GM10248 (cell line): ENCODE measurements at regions not wholly inside any gene's neighbourhood (a gene's known extent, or its start where the extent isn't known, plus 50 kb on each side); places are given as distances from the start of the nearest gene placed in this dataset.
"Not testable (repeated sequence)": the region's sequence is repeated elsewhere in the genome, so short reads cannot be mapped to it uniquely, and the experiment has no call there.

ENCODE experiments used
- CTCF ChIA-PET: fragments of 300-600 bp; sonication (Branson Sonifier 250); formaldehyde crosslinking; extraction: SDS; loops from one replicate; lab custom pipeline; 2021; ENCODE audit warnings: antibody characterized with exemption; lab: Yijun Ruan, JAX
- POLR2A ChIA-PET: fragments of 350-650 bp; sonication (Branson Sonifier 250); formaldehyde crosslinking; extraction: SDS; loops from one replicate; lab custom pipeline; 2020; ENCODE audit warnings: antibody characterized with exemption; lab: Yijun Ruan, JAX
- DNase-seq: peaks from one replicate; pipeline ENCODE4 v3.0.0; 2012; ENCODE audit errors: extremely low spot score
- CTCF ChIP-seq: IDR thresholded peaks from 2 replicates; pipeline ENCODE4 v1.5.1; 2012; ENCODE audit warnings: mild to moderate bottlenecking, low read depth; ENCODE audit errors: extremely low read depth, missing control alignments, control extremely low read depth

- no peak for DNase-seq
- ChIA-PET POLR2A (no interaction called here), CTCF (no interaction called here)
- TF ChIP-seq CTCF = no peak
Observed at GRCh38 chr14:25394791-25395391, 344.9 kb upstream of the STXBP6 start.

GRCh38 chr14:25394356-25394755 lies 344.4 kb upstream of the STXBP6 start:
- DNase-seq = no peak
- CTCF ChIA-PET = no interaction called here
- POLR2A ChIA-PET = no interaction called here
- no peak for TF ChIP-seq CTCF

- DNase-seq = no peak
- TF ChIP-seq CTCF = no peak
- POLR2A ChIA-PET = no interaction called here
- CTCF ChIA-PET = interaction anchor here (1.5 kb wide), 1 partner anchor 10 kb away, joined by 4 read pairs; no protein-coding TSS in a partner anchor
Observed at GRCh38 chr14:25389948-25390347, 340.0 kb upstream of the STXBP6 start.

- DNase-seq = no peak
- ChIA-PET CTCF (no interaction called here), POLR2A (no interaction called here)
- no peak for TF ChIP-seq CTCF
Observed at GRCh38 chr14:25381498-25381897, 331.6 kb upstream of the STXBP6 start.

GRCh38 chr14:25375639-25376038 lies 325.7 kb upstream of the STXBP6 start:
- no peak for DNase-seq
- ChIA-PET CTCF (no interaction called here), POLR2A (no interaction called here)
- no peak for TF ChIP-seq CTCF

- ChIA-PET POLR2A (no interaction called here), CTCF (no interaction called here)
- TF ChIP-seq CTCF = no peak
- DNase-seq = no peak
Observed at GRCh38 chr14:25371068-25371467, 321.1 kb upstream of the STXBP6 start.

- POLR2A ChIA-PET, CTCF ChIA-PET, DNase-seq: not testable (repeated sequence)
Observed at GRCh38 chr14:25370057-25370456, 320.1 kb upstream of the STXBP6 start.
